ENCODE measurements at regions not wholly inside any gene's neighbourhood (a gene's known extent, or its start where the extent isn't known, plus 50 kb on each side); places are given as distances from the start of the nearest gene placed in this dataset.

DNA sequence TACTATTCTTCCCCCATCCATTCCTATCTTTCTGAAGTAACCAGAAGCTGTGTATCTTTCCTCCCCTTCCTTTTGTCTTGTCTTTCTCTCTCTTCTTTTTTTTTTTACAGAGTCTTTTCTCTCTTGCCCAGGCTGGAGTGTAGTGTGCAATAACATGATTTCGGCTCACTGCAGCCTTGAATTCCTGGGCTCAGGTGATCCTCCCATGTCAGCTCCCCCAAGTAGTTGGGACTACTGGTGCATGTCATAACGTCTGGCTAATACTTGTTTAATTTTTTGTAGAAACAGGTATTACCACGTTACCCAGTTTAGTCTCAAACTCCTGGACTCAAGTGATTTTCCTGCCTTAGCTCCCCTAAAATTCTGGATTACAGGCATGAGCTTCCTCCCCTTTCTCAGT is 86.5 kb downstream of the IGLL5 start:
- TF ChIP-seq, protein P1, sequence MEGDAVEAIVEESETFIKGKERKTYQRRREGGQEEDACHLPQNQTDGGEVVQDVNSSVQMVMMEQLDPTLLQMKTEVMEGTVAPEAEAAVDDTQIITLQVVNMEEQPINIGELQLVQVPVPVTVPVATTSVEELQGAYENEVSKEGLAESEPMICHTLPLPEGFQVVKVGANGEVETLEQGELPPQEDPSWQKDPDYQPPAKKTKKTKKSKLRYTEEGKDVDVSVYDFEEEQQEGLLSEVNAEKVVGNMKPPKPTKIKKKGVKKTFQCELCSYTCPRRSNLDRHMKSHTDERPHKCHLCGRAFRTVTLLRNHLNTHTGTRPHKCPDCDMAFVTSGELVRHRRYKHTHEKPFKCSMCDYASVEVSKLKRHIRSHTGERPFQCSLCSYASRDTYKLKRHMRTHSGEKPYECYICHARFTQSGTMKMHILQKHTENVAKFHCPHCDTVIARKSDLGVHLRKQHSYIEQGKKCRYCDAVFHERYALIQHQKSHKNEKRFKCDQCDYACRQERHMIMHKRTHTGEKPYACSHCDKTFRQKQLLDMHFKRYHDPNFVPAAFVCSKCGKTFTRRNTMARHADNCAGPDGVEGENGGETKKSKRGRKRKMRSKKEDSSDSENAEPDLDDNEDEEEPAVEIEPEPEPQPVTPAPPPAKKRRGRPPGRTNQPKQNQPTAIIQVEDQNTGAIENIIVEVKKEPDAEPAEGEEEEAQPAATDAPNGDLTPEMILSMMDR (conservative IDR thresholded peaks at IDR 0.05; ENCODE audit: low read length), result no peak
- TF ChIP-seq EZH2phosphoT487 (IDR thresholded peaks at IDR 0.05; ENCODE audit: borderline replicate concordance), result no peak
